Bronchial epithelial cell (primary cell): ENCODE measurements at regions not wholly inside any gene's neighbourhood (a gene's known extent, or its start where the extent isn't known, plus 50 kb on each side); places are given as distances from the start of the nearest gene placed in this dataset.

Experiments used
- DNase-seq: peaks from one replicate; pipeline ENCODE4 v3.0.0-alpha.2; 2010; ENCODE audit warnings: low read depth
- FAIRE-seq: peaks from 2 replicates; lab custom pipeline; 2011; peaks lifted over from hg19 to GRCh38; lab: Jason Lieb, UNC
- H3K27me3 ChIP-seq: 2 replicates; pipeline ENCODE4 v1.5.1; 2011; ENCODE audit warnings: low read length; ENCODE audit not compliant: control insufficient read depth, insufficient read depth
- H3K36me3 ChIP-seq: 2 replicates; pipeline ENCODE4 v1.5.1; 2011; ENCODE audit warnings: low read length; ENCODE audit not compliant: control insufficient read depth, insufficient read depth
- H3K4me3 ChIP-seq: 2 replicates; pipeline ENCODE4 v1.5.1; 2011; ENCODE audit warnings: mild to moderate bottlenecking, low read depth, low read length, control low read depth
- CTCF ChIP-seq: IDR thresholded peaks from 2 replicates; pipeline ENCODE4 v1.5.1; 2011; ENCODE audit warnings: mild to moderate bottlenecking, moderate library complexity, low read length, control low read depth, inconsistent platforms; ENCODE audit not compliant: insufficient read depth, severe bottlenecking

GRCh38 chr12:102781117-102781516 lies 135.9 kb downstream of the PAH start:
- FAIRE-seq, result no peak
- TF ChIP-seq CTCF, result no peak
- no peaks in the 10 kb centered on the region for H3K27me3 ChIP-seq
- no peaks in the 10 kb centered on the region for H3K36me3 ChIP-seq
- no peak overlapping the region for H3K4me3 ChIP-seq
- no peak for DNase-seq

GRCh38 chr12:102776041-102776440 lies 141.0 kb downstream of the PAH start:
- TF ChIP-seq CTCF, result no peak
- Histone ChIP-seq H3K27me3 (no peaks in the 10 kb centered on the region), H3K36me3 (no peaks in the 10 kb centered on the region), H3K4me3 (no peak overlapping the region)
- DNase-seq (no peak), FAIRE-seq (no peak)

GRCh38 chr12:102769323-102769916 lies 147.6 kb downstream of the PAH start:
- no peaks in the 10 kb centered on the region for H3K27me3 ChIP-seq
- TF ChIP-seq CTCF, result peak; percentile 71
- DNase-seq (peak; percentile 43), FAIRE-seq (no peak)
- no peak overlapping the region for H3K4me3 ChIP-seq
- no peaks in the 10 kb centered on the region for H3K36me3 ChIP-seq

- DNase-seq (no peak), FAIRE-seq (no peak)
- Histone ChIP-seq H3K36me3 (no peaks in the 10 kb centered on the region), H3K27me3 (no peaks in the 10 kb centered on the region), H3K4me3 (no peak overlapping the region)
- no peak for TF ChIP-seq CTCF
These were observed 150.1 kb downstream of the PAH start for GRCh38 chr12:102766961-102767360.

- H3K27me3 ChIP-seq, result no peaks in the 10 kb centered on the region
- H3K36me3 ChIP-seq, result no peaks in the 10 kb centered on the region
- H3K4me3 ChIP-seq, result no peak overlapping the region
- no peak for TF ChIP-seq CTCF
- DNase-seq, result no peak
- no peak for FAIRE-seq
These were observed 151.3 kb downstream of the PAH start for GRCh38 chr12:102765736-102766135.

GRCh38 chr12:102763471-102763870 lies 153.6 kb downstream of the PAH start:
- no peak for DNase-seq
- FAIRE-seq, result no peak
- H3K36me3 ChIP-seq, result no peaks in the 10 kb centered on the region
- H3K27me3 ChIP-seq, result no peaks in the 10 kb centered on the region
- no peak overlapping the region for H3K4me3 ChIP-seq
- no peak for TF ChIP-seq CTCF
